Neuronal stem cell (in vitro differentiated cells): ENCODE measurements at regions not wholly inside any gene's neighbourhood (a gene's known extent, or its start where the extent isn't known, plus 50 kb on each side); places are given as distances from the start of the nearest gene placed in this dataset.

Source experiments
- DNase-seq: peaks from one replicate; pipeline ENCODE4 v3.0.0-alpha.2; 2013; ENCODE audit warnings: low spot score
- H2AFZ ChIP-seq: one replicate; pipeline ENCODE4 v1.6.1; 2013; ENCODE audit warnings: mild to moderate bottlenecking, low read length, inconsistent platforms
- H2AK5ac ChIP-seq: 2 replicates; pipeline ENCODE4 v1.6.1; 2013; ENCODE audit warnings: low read depth, mild to moderate bottlenecking, inconsistent platforms, low read length, moderate library complexity, mixed read lengths
- H2BK120ac ChIP-seq: 2 replicates; pipeline ENCODE4 v1.6.1; 2013; ENCODE audit warnings: low read depth, mild to moderate bottlenecking, inconsistent platforms, low read length, moderate library complexity, mixed read lengths
- H2BK12ac ChIP-seq: one replicate; pipeline ENCODE4 v1.6.1; 2013; ENCODE audit warnings: low read length, inconsistent platforms
- H2BK15ac ChIP-seq: 2 replicates; pipeline ENCODE4 v1.6.1; 2013; ENCODE audit warnings: mild to moderate bottlenecking, low read length, inconsistent platforms, mixed read lengths
- H2BK5ac ChIP-seq: one replicate; pipeline ENCODE4 v1.6.1; 2013; ENCODE audit warnings: inconsistent platforms, mild to moderate bottlenecking, low read length, moderate library complexity
- H3K14ac ChIP-seq: one replicate; pipeline ENCODE4 v1.6.1; 2013; ENCODE audit warnings: low read length, inconsistent platforms
- H3K18ac ChIP-seq: 2 replicates; pipeline ENCODE4 v1.6.1; 2013; ENCODE audit warnings: low read length, inconsistent platforms
- H3K23ac ChIP-seq: 2 replicates; pipeline ENCODE4 v1.6.1; 2013; ENCODE audit warnings: low read depth, mild to moderate bottlenecking, mixed read lengths, low read length, inconsistent platforms; ENCODE audit not compliant: poor library complexity
- H3K27ac ChIP-seq: replicated peaks from 3 replicates; pipeline ENCODE4 v1.5.1; 2013; ENCODE audit warnings: low read length, inconsistent platforms
- H3K27me3 ChIP-seq, 3 experiments: 2 replicates each; pipeline ENCODE4 v1.6.1; 2013; ENCODE audit warnings: low read length in 3 of 3, mild to moderate bottlenecking in 2 of 3, inconsistent platforms in 1 of 3, low read depth in 1 of 3, mixed read lengths in 1 of 3, moderate library complexity in 1 of 3; ENCODE audit not compliant: control insufficient read depth in 3 of 3, insufficient read depth in 3 of 3
- H3K36me3 ChIP-seq, 2 donors: replicated peaks in 1 of 2; 2 replicates each; pipeline ENCODE4 v1.6.1; 2013; ENCODE audit warnings: low read length in 2 of 2; ENCODE audit not compliant: control insufficient read depth in 2 of 2, insufficient read depth in 2 of 2
- H3K4ac ChIP-seq: 2 replicates; pipeline ENCODE4 v1.6.1; 2013; ENCODE audit warnings: inconsistent platforms, mild to moderate bottlenecking, low read length, moderate library complexity
- H3K4me1 ChIP-seq, 2 donors: 1 replicate in 1 of 2; 2 replicates in 1 of 2; pipeline ENCODE4 v1.6.1; 2013; ENCODE audit warnings: low read length in 2 of 2, low read depth in 1 of 2; ENCODE audit not compliant: control insufficient read depth in 2 of 2, insufficient read depth in 1 of 2
- H3K4me2 ChIP-seq: one replicate; pipeline ENCODE4 v1.6.1; 2013; ENCODE audit warnings: mild to moderate bottlenecking, low read length, inconsistent platforms; ENCODE audit not compliant: insufficient read depth, poor library complexity, severe bottlenecking
- H3K4me3 ChIP-seq, 2 donors: 2 replicates each; pipeline ENCODE4 v1.5.1; 2013; ENCODE audit warnings: low read length in 2 of 2, mild to moderate bottlenecking in 2 of 2, inconsistent platforms in 1 of 2, moderate library complexity in 1 of 2
- H3K79me1 ChIP-seq: one replicate; pipeline ENCODE4 v1.6.1; 2013; ENCODE audit warnings: low read depth, mild to moderate bottlenecking, inconsistent platforms, low read length, moderate library complexity
- H3K9ac ChIP-seq: one replicate; pipeline ENCODE4 v1.6.1; 2013; ENCODE audit warnings: mild to moderate bottlenecking, low read depth, low read length, inconsistent platforms; ENCODE audit not compliant: poor library complexity
- H3K9me3 ChIP-seq, 2 donors: replicated peaks in 1 of 2; 2 replicates each; pipeline versions ENCODE3 to v1.6.1; 2013; ENCODE audit warnings: low read length in 2 of 2, mild to moderate bottlenecking in 2 of 2, inconsistent platforms in 1 of 2, low read depth in 1 of 2, mixed read lengths in 1 of 2, moderate library complexity in 1 of 2; ENCODE audit not compliant: control insufficient read depth in 2 of 2, insufficient read depth in 1 of 2
- H4K8ac ChIP-seq: one replicate; pipeline ENCODE4 v1.6.1; 2013; ENCODE audit warnings: low read depth, mild to moderate bottlenecking, inconsistent platforms, low read length, moderate library complexity
- H4K91ac ChIP-seq: one replicate; pipeline ENCODE4 v1.6.1; 2013; ENCODE audit warnings: low read length, low read depth, mild to moderate bottlenecking, inconsistent platforms; ENCODE audit not compliant: poor library complexity
- WGBS, 2 donors: extraction: QIAGEN DNeasy Blood & Tissue Kit; methylation state at CpG; one replicate each; pipeline ENCODE4 v1.1.7; 2013; ENCODE audit warnings: missing lambda C conversion rate in 2 of 2, mixed read lengths in 1 of 2; ENCODE audit not compliant: insufficient read length in 2 of 2, insufficient replicate concordance in 1 of 2; ENCODE audit errors: extremely low coverage in 2 of 2; 5-methylcytosine and 5-hydroxymethylcytosine counted together

DNA sequence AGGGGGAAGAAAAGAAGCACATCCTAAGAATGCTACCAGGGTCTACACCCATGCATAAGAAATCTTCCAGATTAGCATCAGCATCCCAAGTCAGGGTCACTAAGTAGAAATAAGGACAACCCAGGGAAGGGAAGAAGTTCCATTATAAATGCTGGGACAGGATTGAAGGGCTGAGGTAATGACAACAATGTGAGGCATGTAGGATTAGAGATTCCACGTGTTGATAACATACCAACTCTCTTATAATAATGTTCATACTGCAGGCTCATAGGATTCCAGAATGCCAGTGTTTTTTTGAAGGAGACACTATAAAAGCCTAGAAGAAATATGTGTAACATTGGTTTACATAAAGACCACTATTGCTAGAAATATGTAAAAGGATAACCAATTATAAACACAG is 201.2 kb downstream of the MID1IP1 start:
- WGBS, 2 donors: no CpG with 5 or more reads among the region's 1 CpG
- no peak for DNase-seq

DNA sequence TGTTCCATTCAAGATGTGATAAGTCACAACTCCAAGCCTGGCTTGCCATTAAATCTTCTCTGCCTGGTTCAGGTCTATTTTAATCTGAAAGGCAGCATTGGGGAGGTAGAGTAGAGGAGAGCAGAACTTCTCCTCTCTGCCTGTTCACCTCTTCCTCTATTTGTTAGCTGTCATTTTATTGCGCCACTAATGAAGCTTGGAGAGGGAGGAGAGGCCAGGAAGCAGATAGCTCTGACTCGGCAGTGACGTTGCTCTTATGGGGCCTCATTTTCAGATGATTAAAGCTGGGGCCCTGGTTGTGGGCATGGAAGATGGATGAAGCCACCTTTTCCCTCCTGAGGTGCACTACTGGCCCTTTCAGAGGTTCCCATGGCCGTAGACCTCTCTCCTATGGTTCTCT is 207.3 kb downstream of the MID1IP1 start:
- Histone ChIP-seq H3K4me2 (no peak overlapping the region), H4K91ac (no peak overlapping the region), H3K18ac (no peak overlapping the region), H3K14ac (no peak overlapping the region), H3K9me3 (no peaks in the 10 kb centered on the region), H3K4ac (no peak overlapping the region), H4K8ac (no peak overlapping the region), H3K27me3 (peaks cover 0 to 3% (median 0%) of the 10 kb centered on the region in 3 experiments), H3K4me1 (no peaks in the 10 kb centered on the region), H2BK5ac (no peak overlapping the region), H2AK5ac (no peak overlapping the region), H2AFZ (no peak overlapping the region), H2BK15ac (no peak overlapping the region), H2BK12ac (no peak overlapping the region), H3K27ac (no peak overlapping the region), H3K4me3 (no peak overlapping the region), H3K79me1 (no peaks in the 10 kb centered on the region), H3K36me3 (no peaks in the 10 kb centered on the region), H2BK120ac (no peak overlapping the region), H3K9ac (no peak overlapping the region), H3K23ac (no peak overlapping the region)
- WGBS, 2 donors: no CpG with 5 or more reads among the region's 4 CpGs
- no peak for DNase-seq

More for the DNA sequence above, 201.2 kb downstream of the MID1IP1 start:
- no peak overlapping the region for H2AK5ac ChIP-seq
- H4K91ac ChIP-seq: no peak overlapping the region
- no peak overlapping the region for H3K14ac ChIP-seq
- H3K27me3 ChIP-seq: no peaks in the 10 kb centered on the region
- H3K36me3 ChIP-seq: no peaks in the 10 kb centered on the region
- no peak overlapping the region for H2BK15ac ChIP-seq
- no peak overlapping the region for H3K4me3 ChIP-seq
- no peaks in the 10 kb centered on the region for H3K79me1 ChIP-seq
- H4K8ac ChIP-seq: no peak overlapping the region
- no peak overlapping the region for H3K4me2 ChIP-seq
- no peak overlapping the region for H3K4ac ChIP-seq
- H3K23ac ChIP-seq: no peak overlapping the region
- no peak overlapping the region for H3K9ac ChIP-seq
- no peak overlapping the region for H2BK5ac ChIP-seq
- no peaks in the 10 kb centered on the region for H3K4me1 ChIP-seq
- no peak overlapping the region for H2AFZ ChIP-seq
- H3K27ac ChIP-seq: no peak overlapping the region
- no peak overlapping the region for H2BK12ac ChIP-seq
- no peaks in the 10 kb centered on the region for H3K9me3 ChIP-seq
- no peak overlapping the region for H3K18ac ChIP-seq
- no peak overlapping the region for H2BK120ac ChIP-seq

DNA sequence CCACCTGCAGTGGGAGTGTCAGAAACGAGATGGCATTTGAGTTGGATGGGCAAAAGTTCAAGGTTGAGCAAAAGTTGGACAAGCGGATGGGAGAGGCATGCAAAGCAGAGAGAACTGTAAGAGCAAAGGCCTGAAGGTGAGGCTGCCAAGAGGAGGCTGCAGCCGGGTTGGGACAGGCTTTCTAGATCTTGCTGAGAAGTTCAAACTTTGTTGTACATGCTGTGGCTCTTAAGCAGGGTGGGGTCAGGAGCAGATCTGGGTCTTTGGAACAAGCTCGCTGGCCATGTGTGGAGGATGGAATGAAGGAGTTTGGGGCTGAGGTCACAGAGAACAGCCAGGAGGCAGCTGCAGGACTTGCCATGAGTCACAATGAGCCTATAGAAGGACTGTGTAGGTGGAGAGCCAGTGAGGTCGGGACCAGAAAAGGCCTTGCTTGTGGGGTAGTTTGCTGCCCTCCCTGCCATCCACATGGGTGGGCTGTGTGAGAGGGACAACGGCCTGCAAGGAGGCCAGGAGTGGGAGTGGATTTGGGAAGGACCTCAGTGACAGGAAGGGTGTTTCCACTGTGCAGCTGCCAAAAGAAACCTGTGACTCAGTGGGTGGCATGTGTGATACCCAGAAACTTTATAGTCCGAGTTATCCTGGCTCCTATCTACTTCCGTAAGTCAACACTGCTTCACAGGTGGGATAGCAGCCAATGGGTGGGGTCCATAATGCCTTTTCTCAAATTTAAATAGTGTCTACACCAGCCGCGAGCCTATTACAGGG is 210.4 kb downstream of the MID1IP1 start:
- Histone ChIP-seq H2AFZ (no peak overlapping the region), H3K4me3 (no peak overlapping the region), H2BK15ac (no peak overlapping the region), H4K91ac (no peak overlapping the region), H4K8ac (no peak overlapping the region), H2BK5ac (no peak overlapping the region), H2BK120ac (no peak overlapping the region), H3K14ac (no peak overlapping the region), H2BK12ac (no peak overlapping the region), H3K18ac (no peak overlapping the region), H3K27me3 (peaks cover 0 to 3% (median 0%) of the 10 kb centered on the region in 3 experiments), H3K9me3 (no peaks in the 10 kb centered on the region), H3K79me1 (no peaks in the 10 kb centered on the region), H3K4me2 (no peak overlapping the region), H3K4me1 (no peaks in the 10 kb centered on the region), H3K27ac (no peak overlapping the region), H3K4ac (no peak overlapping the region), H2AK5ac (no peak overlapping the region), H3K9ac (no peak overlapping the region), H3K23ac (no peak overlapping the region), H3K36me3 (no peaks in the 10 kb centered on the region)
- DNase-seq: no peak
- no CpG with 5 or more reads among the region's 10 CpGs for WGBS, 2 donors

DNA sequence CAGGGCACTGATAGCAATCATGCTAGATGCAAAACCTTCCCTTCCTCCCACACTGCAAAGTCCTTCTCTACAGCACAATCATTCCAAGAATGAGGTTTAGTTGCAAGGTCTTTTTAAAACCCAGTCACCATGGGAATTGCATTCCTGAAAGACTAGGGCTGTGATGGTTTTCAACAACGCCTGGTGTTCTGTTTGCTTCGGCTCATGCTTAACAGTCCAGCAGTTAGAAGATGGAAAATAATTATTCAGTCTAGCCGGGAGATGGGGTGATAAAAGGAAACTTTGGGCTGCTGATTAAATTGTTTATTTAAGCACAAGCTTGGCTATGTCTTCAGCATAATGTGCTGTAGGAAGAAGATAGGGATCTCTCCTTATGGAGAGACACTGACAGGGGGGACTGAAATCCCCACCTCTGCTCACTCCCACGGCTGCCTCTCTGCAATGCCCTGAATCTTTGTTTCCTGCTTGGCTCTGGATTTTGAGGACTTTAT is 211.4 kb downstream of the MID1IP1 start:
- Histone ChIP-seq H3K27me3 (peaks cover 0 to 3% (median 0%) of the 10 kb centered on the region in 3 experiments), H3K23ac (no peak overlapping the region), H3K9ac (no peak overlapping the region), H2BK5ac (no peak overlapping the region), H3K79me1 (no peaks in the 10 kb centered on the region), H4K8ac (no peak overlapping the region), H2BK120ac (no peak overlapping the region), H3K4ac (no peak overlapping the region), H2AFZ (no peak overlapping the region), H3K18ac (no peak overlapping the region), H3K14ac (no peak overlapping the region), H2BK12ac (no peak overlapping the region), H2AK5ac (no peak overlapping the region), H3K36me3 (no peaks in the 10 kb centered on the region), H4K91ac (no peak overlapping the region), H3K4me1 (no peaks in the 10 kb centered on the region), H3K27ac (peak overlapping the region; percentile 26), H3K9me3 (no peaks in the 10 kb centered on the region), H3K4me3 (no peak overlapping the region), H2BK15ac (no peak overlapping the region), H3K4me2 (no peak overlapping the region)
- no peak for DNase-seq
- no CpG with 5 or more reads among the region's 4 CpGs for WGBS, 2 donors
